HG03439 (cell line): ENCODE measurements at regions not wholly inside any gene's neighbourhood (a gene's known extent, or its start where the extent isn't known, plus 50 kb on each side); places are given as distances from the start of the nearest gene placed in this dataset.

Experiments
- ATAC-seq: cut with Tn5 transposase; IDR thresholded peaks from one replicate; pipeline ENCODE4 v1.9.1; 2021; ENCODE audit warnings: mild to moderate bottlenecking, moderate library complexity; ENCODE audit not compliant: unreplicated experiment

DNA sequence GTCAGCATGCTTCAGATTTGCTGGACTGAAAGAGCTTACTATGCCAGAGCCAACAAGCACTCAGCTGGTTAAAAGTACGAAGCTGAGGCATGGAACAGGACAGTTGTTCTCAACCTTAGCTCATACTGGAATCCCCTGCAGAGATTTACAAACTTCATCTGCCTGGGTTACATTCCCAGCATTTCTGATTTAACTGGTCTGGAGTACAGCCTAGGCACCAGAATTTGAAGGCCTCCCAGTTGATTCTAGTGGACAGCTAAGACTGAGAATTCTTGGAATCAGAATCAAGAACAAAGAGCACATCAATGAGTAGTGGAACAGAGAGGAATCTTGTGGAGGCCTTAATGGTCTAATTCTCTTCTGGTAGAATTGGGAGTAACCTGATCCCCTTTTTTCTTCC lies 298.2 kb upstream of the NXPH2 start:
- ATAC-seq = no peak

DNA sequence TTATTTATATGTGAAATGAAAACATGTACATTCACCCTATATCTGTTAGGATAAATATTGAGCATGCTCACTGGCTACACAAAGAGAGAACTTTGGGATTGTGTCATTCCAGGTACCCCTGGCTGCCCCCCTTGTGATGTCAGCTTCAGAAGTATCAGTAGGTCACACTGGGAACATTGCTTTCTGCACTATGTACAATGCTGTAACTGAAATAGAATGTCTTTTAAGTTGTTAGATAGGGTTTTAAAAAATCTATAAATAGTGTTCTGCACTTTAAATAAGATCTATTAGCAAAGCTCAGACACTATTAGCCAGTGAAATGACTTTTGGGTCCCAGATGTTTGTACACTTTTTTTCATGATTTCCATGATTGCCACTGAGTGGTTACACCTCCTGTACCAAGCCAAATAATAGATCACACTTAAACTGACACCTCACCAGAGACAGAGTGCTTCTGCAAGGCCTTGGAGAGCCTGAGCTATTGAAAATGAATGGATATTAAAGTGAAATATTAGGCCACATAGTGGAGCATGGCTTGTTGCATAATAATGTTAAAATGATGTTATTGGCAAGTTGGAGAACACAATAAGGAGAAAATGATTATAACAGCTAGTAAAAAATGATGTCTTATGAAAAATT lies 297.0 kb upstream of the NXPH2 start:
- no peak for ATAC-seq

DNA sequence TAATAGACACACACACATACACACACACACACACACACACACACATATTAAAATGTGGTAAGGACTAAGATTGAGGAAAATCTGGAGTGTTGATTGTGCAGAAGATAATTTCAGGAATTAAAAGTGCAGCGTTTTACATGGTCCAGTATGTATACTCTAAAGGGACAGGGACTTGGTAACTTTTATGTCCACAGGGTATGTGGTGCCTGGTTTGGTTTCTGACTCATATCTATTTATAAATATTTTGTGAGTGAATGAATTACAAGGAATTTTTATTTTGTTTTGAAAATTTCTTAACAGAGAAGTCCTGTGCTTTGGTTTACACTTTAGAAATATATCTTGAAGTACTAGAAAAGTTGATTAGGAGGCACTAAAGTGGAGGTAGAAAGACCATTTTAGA lies 287.7 kb upstream of the NXPH2 start:
- no peak for ATAC-seq

DNA sequence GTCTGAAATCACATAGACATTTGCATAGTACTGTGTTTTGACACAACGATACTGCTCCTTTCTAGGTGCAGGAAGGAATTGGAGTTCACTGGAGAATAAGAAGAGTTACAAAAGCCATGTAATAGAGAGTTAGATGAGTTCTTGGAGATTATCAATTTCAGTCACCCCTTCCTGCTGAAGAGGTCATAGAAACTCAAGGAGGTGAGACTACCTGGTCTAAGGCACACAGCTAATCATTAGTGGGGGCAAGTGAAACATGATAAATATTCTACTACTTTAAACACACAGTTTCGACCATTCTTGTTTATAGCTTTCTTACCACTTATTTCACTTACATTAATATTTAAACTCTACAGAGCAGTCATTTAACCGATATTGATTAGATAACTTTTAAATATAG lies 286.9 kb upstream of the NXPH2 start:
- ATAC-seq = no peak

DNA sequence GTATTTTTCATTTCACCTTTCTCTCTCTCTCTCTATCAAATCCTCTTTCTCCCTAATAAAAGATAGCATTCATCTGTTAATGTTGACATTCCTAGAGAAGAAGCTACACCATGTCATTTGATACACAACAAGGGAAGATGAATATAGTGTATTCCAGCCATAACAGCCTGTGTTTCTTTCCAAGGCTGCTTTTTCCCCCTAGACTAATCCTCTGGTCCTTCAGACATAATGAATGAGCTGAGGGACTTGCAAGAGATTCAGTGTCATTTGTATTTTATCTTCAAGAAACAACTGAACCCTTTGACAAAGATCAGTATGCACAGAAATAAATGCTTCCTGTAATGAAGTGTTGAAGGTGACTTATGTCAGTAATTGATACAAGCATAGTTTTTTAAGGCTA lies 284.0 kb upstream of the NXPH2 start:
- no peak for ATAC-seq

DNA sequence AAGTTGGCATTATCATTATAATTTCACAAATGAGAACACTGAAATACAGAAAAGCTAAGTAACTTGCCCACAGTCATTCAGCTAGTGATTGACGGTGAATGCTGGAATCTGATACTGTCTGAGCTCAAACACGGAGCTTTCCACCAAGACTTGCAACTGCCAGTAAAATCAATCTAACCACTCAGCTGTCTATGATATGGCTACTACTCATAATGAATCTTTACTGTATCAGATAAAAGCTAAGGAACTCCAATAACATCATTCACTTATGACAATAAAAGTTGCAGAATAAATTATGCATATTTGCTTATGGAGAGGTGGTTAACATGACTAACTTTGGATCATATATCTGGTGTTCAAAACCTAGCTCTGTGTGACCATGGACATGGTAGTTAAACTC lies 279.4 kb upstream of the NXPH2 start:
- ATAC-seq = no peak

DNA sequence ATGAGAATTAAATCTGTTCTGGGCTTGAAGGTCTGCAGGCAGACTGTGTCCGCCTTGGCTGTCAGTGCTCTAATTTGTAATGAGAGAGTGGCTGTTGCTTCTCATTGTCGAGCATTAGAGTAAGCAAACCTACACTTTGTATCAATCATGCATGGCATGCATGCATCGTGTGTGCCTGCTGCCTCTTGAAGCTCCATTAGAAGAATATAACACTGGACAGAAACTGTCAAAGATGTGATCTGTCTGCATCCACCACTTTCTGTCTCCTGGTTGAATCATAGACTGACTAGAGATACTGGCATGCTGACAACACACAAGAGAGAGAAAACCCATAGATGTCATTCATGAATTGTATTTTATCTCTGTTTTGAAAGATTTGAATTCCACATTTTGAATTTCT lies 275.0 kb upstream of the NXPH2 start:
- ATAC-seq = no peak

GRCh38 chr2:139048017-139048416 lies 267.8 kb upstream of the NXPH2 start:
- no peak for ATAC-seq

GRCh38 chr2:139045524-139045923 lies 265.3 kb upstream of the NXPH2 start:
- no peak for ATAC-seq

DNA sequence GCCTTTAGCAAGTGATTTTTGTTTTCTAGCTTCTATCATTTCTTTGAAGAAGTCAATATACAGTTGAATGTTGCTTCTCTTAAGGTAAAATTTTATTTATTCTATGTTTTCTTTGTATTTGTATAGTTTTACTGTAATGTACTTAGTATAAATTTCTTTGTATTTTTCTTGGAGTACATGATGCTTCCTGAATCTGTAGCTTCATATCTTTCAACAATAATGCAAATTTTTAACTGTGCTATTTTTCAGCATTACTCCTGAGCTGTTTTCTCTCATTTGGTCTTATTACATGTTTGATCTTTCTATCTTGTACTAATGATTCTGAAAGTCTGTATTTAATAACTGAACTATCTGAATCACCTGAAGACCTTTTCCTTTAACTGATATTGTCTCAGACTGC lies 253.9 kb upstream of the NXPH2 start:
- ATAC-seq = no peak

DNA sequence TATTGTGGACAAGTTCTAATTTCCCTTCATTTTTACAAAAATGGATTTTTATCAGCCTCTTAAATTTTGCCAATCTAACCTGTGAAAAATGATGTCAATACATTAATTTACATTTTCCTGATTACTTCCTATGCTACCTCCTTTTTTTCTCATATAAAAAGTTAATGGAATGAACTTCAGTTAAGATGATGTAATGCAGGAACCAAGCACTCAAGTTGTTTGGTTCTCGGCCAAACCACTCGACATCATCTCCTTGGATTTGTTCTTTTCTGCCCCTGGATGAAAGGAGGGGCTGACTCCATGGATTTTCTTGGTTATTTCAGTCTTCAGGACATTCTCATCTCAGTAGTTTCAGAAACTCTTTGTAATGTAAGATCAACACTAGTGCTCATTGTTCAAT lies 253.1 kb upstream of the NXPH2 start:
- ATAC-seq = no peak

DNA sequence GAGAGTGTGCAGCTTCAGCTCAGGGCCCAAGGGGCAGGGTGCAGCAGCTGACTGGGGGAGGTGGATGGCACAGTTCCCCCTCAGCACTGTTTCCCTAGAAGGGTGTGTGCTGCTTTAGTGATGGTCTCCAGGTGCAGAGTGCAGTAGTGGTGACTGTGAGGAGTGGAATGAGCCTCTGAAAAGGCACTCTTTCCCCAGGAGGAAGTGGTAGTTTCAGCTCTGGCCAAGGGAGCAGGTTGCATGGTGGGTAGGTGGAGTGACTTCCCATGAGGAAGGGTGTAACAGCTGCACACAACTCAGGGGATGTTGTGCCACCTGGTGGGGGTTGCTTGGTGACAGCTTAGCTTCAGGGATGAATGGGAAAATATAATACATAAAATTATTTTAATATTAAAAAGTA lies 251.5 kb upstream of the NXPH2 start:
- ATAC-seq = no peak

GRCh38 chr2:139020287-139020686 lies 240.1 kb upstream of the NXPH2 start:
- no peak for ATAC-seq

DNA sequence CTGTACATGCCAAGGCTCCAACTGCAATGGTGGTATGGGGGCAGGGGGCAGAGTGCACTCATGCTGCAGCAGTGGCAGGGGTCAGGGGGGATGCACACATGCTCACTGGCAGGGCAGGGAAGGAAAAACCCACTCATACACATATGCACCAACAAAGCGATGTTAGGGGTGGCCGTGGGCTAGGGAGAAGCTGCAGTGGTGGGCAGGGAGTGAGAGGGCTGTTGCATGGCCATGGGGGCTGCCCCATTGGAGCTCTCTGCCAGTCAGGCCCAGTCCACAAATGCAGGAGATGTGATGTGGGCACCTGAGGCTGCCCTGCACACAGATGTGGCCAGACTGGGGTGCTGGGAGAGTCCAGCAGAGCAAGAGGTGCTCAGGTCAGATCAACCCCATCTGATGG lies 238.1 kb upstream of the NXPH2 start:
- ATAC-seq = no peak

- ATAC-seq = no peak
Measured at GRCh38 chr2:139007130-139007529, 226.9 kb upstream of the NXPH2 start.

DNA sequence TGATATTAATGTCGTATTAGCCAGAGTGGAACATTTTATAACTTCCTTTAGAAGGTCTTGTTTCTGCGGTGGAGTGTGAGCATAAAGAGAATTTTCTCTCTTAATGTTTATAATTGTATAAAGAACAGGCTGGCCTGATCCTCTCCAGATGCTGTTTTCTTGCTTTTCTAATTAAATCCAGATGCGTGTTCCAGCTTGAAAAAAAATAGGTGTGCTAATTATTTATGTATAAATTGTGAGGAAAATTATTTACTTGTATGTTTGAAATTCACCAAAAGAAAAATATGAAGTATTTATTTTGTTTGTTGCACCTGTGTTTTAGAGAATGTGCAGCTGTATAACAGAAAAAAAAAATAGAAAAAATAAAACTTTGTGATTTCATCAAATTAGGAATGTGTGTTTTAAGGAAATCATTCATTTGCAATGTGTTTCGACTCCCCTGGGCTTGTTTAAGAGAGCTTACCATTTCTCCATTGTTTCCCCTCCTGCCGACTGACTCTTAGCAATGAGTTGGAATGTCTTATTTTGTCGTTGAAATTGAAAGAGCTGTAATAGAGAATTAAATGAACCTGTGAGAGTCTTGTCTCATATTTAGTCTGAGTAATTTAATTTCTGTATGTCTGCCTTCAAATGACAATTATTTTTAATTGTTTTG lies 220.1 kb upstream of the NXPH2 start:
- ATAC-seq = no peak

DNA sequence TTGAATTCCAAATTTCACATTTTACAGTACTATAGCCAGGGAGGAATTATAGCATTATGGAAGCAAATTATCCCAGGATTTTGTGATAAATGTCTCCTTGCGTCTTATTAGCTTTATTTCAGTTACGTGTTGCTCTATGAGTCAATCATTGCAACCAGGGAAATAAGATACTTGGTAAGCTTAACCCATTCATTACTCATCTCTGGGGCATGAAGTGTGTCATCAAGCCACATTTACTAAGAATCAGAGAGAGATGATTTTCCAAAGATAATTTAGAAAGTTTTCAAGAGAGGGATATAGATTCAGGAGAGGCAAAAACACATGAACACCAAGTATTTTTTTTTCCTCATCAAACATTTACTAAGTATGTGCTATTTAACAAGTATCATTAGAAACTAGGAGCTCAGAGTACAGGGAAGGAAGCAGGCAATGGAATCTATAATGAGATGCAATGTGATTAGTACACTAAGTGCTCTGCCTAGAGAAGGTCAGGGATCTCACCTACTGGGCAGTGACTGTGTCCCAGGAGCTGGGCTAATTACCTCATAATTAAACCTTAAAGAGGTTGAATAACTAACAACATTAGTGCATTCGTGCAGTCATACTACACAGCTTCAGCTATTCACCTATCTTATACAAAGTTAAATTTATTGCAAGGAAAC lies 217.8 kb upstream of the NXPH2 start:
- ATAC-seq = no peak

- no peak for ATAC-seq
Measured at GRCh38 chr2:138997346-138997745, 217.2 kb upstream of the NXPH2 start.

DNA sequence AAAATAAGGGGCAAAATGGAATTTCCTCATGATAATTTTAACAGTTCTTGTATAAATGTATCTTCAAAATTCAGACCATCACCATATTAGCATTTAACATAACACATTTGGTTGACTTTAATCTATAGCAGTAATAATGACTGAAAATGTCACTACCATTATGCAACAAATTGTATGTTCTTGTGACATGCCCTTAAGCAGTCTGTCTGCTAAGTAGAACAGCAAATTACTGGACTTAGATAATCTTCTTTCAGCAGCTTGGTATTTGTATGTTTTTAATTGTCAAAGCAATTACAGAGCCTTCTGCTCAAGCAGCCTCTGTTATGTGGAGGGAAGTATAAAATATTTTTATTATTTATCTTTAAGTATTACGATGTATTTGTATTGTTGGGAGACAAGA lies 214.3 kb upstream of the NXPH2 start:
- ATAC-seq = no peak

GRCh38 chr2:138985881-138986280 lies 205.7 kb upstream of the NXPH2 start:
- no peak for ATAC-seq

GRCh38 chr2:138979131-138979785 lies 199.1 kb upstream of the NXPH2 start:
- no peak for ATAC-seq

GRCh38 chr2:138974651-138975050 lies 194.5 kb upstream of the NXPH2 start:
- ATAC-seq = no peak
